ENCODE measurements at regions not wholly inside any gene's neighbourhood (a gene's known extent, or its start where the extent isn't known, plus 50 kb on each side); places are given as distances from the start of the nearest gene placed in this dataset.

DNA sequence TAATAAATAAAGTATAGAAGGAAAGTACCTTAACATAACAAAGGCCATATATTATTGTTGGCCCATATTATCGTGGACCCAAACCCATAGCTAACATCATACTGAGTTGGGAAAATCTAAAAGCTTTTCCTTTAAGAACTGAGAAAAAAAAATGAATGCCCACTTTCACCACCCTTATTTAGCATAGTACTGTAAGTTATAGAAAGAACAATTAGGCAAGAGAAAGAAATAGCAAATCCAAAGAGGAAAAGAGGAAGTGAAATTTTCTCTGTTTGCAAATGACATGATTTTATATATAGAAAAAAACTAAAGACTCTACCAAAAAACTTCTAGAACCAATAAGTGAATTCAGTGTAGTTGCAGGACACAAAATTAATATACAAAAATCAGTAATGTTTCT lies 1854.6 kb downstream of the PCDH7 start:
- TF ChIP-seq, protein P1, sequence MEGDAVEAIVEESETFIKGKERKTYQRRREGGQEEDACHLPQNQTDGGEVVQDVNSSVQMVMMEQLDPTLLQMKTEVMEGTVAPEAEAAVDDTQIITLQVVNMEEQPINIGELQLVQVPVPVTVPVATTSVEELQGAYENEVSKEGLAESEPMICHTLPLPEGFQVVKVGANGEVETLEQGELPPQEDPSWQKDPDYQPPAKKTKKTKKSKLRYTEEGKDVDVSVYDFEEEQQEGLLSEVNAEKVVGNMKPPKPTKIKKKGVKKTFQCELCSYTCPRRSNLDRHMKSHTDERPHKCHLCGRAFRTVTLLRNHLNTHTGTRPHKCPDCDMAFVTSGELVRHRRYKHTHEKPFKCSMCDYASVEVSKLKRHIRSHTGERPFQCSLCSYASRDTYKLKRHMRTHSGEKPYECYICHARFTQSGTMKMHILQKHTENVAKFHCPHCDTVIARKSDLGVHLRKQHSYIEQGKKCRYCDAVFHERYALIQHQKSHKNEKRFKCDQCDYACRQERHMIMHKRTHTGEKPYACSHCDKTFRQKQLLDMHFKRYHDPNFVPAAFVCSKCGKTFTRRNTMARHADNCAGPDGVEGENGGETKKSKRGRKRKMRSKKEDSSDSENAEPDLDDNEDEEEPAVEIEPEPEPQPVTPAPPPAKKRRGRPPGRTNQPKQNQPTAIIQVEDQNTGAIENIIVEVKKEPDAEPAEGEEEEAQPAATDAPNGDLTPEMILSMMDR (IDR thresholded peaks at IDR 0.05; ENCODE audit: low read length): no peak
- no peak for TF ChIP-seq EZH2 (IDR thresholded peaks at IDR 0.05; ENCODE audit: borderline replicate concordance, low read length)

Measured in OCI-LY1 (cell line).